ENCODE measurements at regions not wholly inside any gene's neighbourhood (a gene's known extent, or its start where the extent isn't known, plus 50 kb on each side); places are given as distances from the start of the nearest gene placed in this dataset.
"Not testable (repeated sequence)": the region's sequence is repeated elsewhere in the genome, so short reads cannot be mapped to it uniquely, and the experiment has no call there.

GRCh38 chrX:130498653-130499274 lies 97.0 kb downstream of the RBMX2 start:
- no peaks in the 10 kb centered on the region for H3K9me3 ChIP-seq
- no peaks in the 10 kb centered on the region for H3K4me1 ChIP-seq
- H3K4me3 ChIP-seq: no peak overlapping the region
- ATAC-seq: no peak
- H3K36me3 ChIP-seq: no peaks in the 10 kb centered on the region
- intact Hi-C loops (cut with DNase I): no loop called here
- no peaks in the 10 kb centered on the region for H3K27me3 ChIP-seq
- no peak overlapping the region for H3K27ac ChIP-seq
- no peak for TF ChIP-seq CTCF (IDR thresholded peaks at IDR 0.05)
- DNase-seq: no peak

GRCh38 chrX:130502016-130502570 lies 100.3 kb downstream of the RBMX2 start:
- Histone ChIP-seq H3K4me3 (no peak overlapping the region), H3K9me3 (no peaks in the 10 kb centered on the region), H3K4me1 (no peaks in the 10 kb centered on the region), H3K27me3 (no peaks in the 10 kb centered on the region), H3K27ac (no peak overlapping the region), H3K36me3 (no peaks in the 10 kb centered on the region)
- DNase-seq (no peak), ATAC-seq (no peak)
- intact Hi-C loops (cut with DNase I): no loop called here
- TF ChIP-seq CTCF (IDR thresholded peaks at IDR 0.05): no peak

- ATAC-seq: no peak
- no peak for DNase-seq
- Histone ChIP-seq H3K4me3 (no peak overlapping the region), H3K36me3 (no peaks in the 10 kb centered on the region), H3K27me3 (no peaks in the 10 kb centered on the region), H3K9me3 (no peaks in the 10 kb centered on the region), H3K4me1 (no peaks in the 10 kb centered on the region), H3K27ac (no peak overlapping the region)
- intact Hi-C loops (cut with DNase I): no loop called here
- no peak for TF ChIP-seq CTCF (IDR thresholded peaks at IDR 0.05)
These were observed 102.2 kb downstream of the RBMX2 start for GRCh38 chrX:130504019-130504418.

GRCh38 chrX:130507015-130507414 lies 105.2 kb downstream of the RBMX2 start:
- Histone ChIP-seq H3K27ac (no peak overlapping the region), H3K4me1 (no peaks in the 10 kb centered on the region), H3K4me3 (no peak overlapping the region), H3K27me3 (no peaks in the 10 kb centered on the region), H3K36me3 (no peaks in the 10 kb centered on the region), H3K9me3 (no peaks in the 10 kb centered on the region)
- ATAC-seq: no peak
- no peak for DNase-seq
- intact Hi-C loops (cut with DNase I): no loop called here
- no peak for TF ChIP-seq CTCF (IDR thresholded peaks at IDR 0.05)

- not testable (repeated sequence) for H3K27ac ChIP-seq, DNase-seq, H3K4me3 ChIP-seq
These were observed 110.7 kb downstream of the RBMX2 start for GRCh38 chrX:130512534-130512933.

GRCh38 chrX:130516123-130516522 lies 114.3 kb downstream of the RBMX2 start:
- DNase-seq (no peak), ATAC-seq (no peak)
- H3K4me1 ChIP-seq: no peaks in the 10 kb centered on the region
- no peak overlapping the region for H3K27ac ChIP-seq
- no peaks in the 10 kb centered on the region for H3K36me3 ChIP-seq
- intact Hi-C loops (cut with DNase I): no loop called here
- H3K27me3 ChIP-seq: no peaks in the 10 kb centered on the region
- H3K9me3 ChIP-seq: no peaks in the 10 kb centered on the region
- no peak overlapping the region for H3K4me3 ChIP-seq
- TF ChIP-seq CTCF (IDR thresholded peaks at IDR 0.05): no peak

More at GRCh38 chrX:130512534-130512933, 110.7 kb downstream of the RBMX2 start:
- intact Hi-C loops (cut with DNase I); H3K4me1 ChIP-seq; H3K36me3 ChIP-seq; H3K9me3 ChIP-seq; H3K27me3 ChIP-seq; ATAC-seq: not testable (repeated sequence)

Data from upper lobe of right lung (tissue), 1 donor.